NAMALWA (cell line): ENCODE measurements at regions not wholly inside any gene's neighbourhood (a gene's known extent, or its start where the extent isn't known, plus 50 kb on each side); places are given as distances from the start of the nearest gene placed in this dataset.

ENCODE experiments used
- DNase-seq: peaks from one replicate; pipeline ENCODE4 v3.0.0-alpha.2; 2015; ENCODE audit warnings: low spot score

GRCh38 chr7:113710310-113711096 is 208.3 kb downstream of the PPP1R3A start:
- DNase-seq: peak; percentile 95

- DNase-seq: no peak
Observed at GRCh38 chr7:113705439-113705838, 213.4 kb downstream of the PPP1R3A start.

- DNase-seq: peak; percentile 62
Observed at GRCh38 chr7:113698556-113699220, 220.1 kb downstream of the PPP1R3A start.

GRCh38 chr7:113694149-113694548 is 224.7 kb downstream of the PPP1R3A start:
- no peak for DNase-seq

GRCh38 chr7:113684165-113684564 is 234.6 kb downstream of the PPP1R3A start:
- DNase-seq: no peak

- no peak for DNase-seq
Observed at GRCh38 chr7:113677811-113678210, 241.0 kb downstream of the PPP1R3A start.

GRCh38 chr7:113664867-113665266 is 253.9 kb downstream of the PPP1R3A start:
- peak; percentile 14 for DNase-seq

- no peak for DNase-seq
Observed at GRCh38 chr7:113659416-113659815, 259.4 kb downstream of the PPP1R3A start.

GRCh38 chr7:113657603-113658002 is 261.2 kb downstream of the PPP1R3A start:
- peak; percentile 19 for DNase-seq

- no peak for DNase-seq
Observed at GRCh38 chr7:113652501-113652900, 266.3 kb downstream of the PPP1R3A start.

- DNase-seq: no peak
Observed at GRCh38 chr7:113649556-113649955, 269.3 kb downstream of the PPP1R3A start.

- no peak for DNase-seq
Observed at GRCh38 chr7:113639221-113639620, 279.6 kb downstream of the PPP1R3A start.

- no peak for DNase-seq
Observed at GRCh38 chr7:113636727-113637421, 281.9 kb downstream of the PPP1R3A start.

- no peak for DNase-seq
Observed at GRCh38 chr7:113635492-113635891, 283.3 kb downstream of the PPP1R3A start.

GRCh38 chr7:113633073-113633472 is 285.7 kb downstream of the PPP1R3A start:
- no peak for DNase-seq

- no peak for DNase-seq
Observed at GRCh38 chr7:113628948-113629847, 289.6 kb downstream of the PPP1R3A start.

GRCh38 chr7:113625494-113626102 is 293.2 kb downstream of the PPP1R3A start:
- DNase-seq: no peak

GRCh38 chr7:113622796-113623195 is 296.0 kb downstream of the PPP1R3A start:
- DNase-seq: no peak

- DNase-seq: no peak
Observed at GRCh38 chr7:113610572-113610971, 308.2 kb downstream of the PPP1R3A start.

GRCh38 chr7:113608782-113609181 is 310.0 kb downstream of the PPP1R3A start:
- no peak for DNase-seq

- no peak for DNase-seq
Observed at GRCh38 chr7:113606325-113606724, 312.5 kb downstream of the PPP1R3A start.
